HepG2 (cell line): ENCODE measurements at regions not wholly inside any gene's neighbourhood (a gene's known extent, or its start where the extent isn't known, plus 50 kb on each side); places are given as distances from the start of the nearest gene placed in this dataset.

ENCODE experiments used
- ATAC-seq: fragments of 200-7000 bp; cut with Tn5 transposase; 3 replicates; pipeline ENCODE4 v1.9.1; 2020; ENCODE audit warnings: mild to moderate bottlenecking, moderate library complexity
- BruUV-seq: library from RNA; stranded (reverse); fragments of 400-500 nt; replicated peaks from 2 replicates; lab custom pipeline; 2021; lab: Mats Ljungman, UMichigan
- CTCF ChIA-PET: fragments of 300-600 bp; formaldehyde crosslinking; extraction: SDS; loops from one replicate; lab custom pipeline; 2021; ENCODE audit warnings: low total read pairs, inconsistent platforms, low intra/inter-chr PET ratio; lab: Yijun Ruan, JAX
- POLR2A ChIA-PET: fragments of 350-600 bp; sonication (Branson Sonifier 250); formaldehyde crosslinking; loops from one replicate; lab custom pipeline; 2020; ENCODE audit warnings: antibody characterized with exemption, inconsistent platforms; lab: Yijun Ruan, JAX
- DNase-seq: peaks from one replicate; pipeline ENCODE4 v3.0.0-alpha.2; 2015; ENCODE audit warnings: low spot score
- FAIRE-seq: peaks from 3 replicates; lab custom pipeline; 2011; peaks lifted over from hg19 to GRCh38; lab: Jason Lieb, UNC
- H2AFZ ChIP-seq: one replicate; pipeline ENCODE4 v1.6.1; 2011; ENCODE audit warnings: low read length, inconsistent platforms
- H3K27ac ChIP-seq: fragments of 300-600 bp; 3 replicates; pipeline ENCODE4 v1.8.0; 2011; ENCODE audit warnings: mixed run types, mild to moderate bottlenecking, mixed read lengths, low read length, inconsistent platforms; ENCODE audit not compliant: insufficient read depth; ENCODE audit errors: extremely low read length
- H3K27me3 ChIP-seq, 2 experiments: fragments of 200-600 bp in 1 of 2; 2 replicates in 1 of 2; 3 replicates in 1 of 2; pipeline versions ENCODE4 v1.6.0 to v1.8.0; 2011; ENCODE audit warnings: low read length in 2 of 2, mild to moderate bottlenecking in 2 of 2, moderate library complexity in 2 of 2, inconsistent platforms in 1 of 2; ENCODE audit not compliant: insufficient read depth in 2 of 2, control insufficient read depth in 1 of 2
- H3K36me3 ChIP-seq, 2 experiments: fragments of 200-600 bp in 1 of 2; replicated peaks in 1 of 2; 2 replicates in 1 of 2; 3 replicates in 1 of 2; pipeline versions ENCODE4 v1.5.1 to v1.8.0; 2011; ENCODE audit warnings: low read length in 2 of 2, inconsistent platforms in 1 of 2; ENCODE audit not compliant: insufficient read depth in 2 of 2, control insufficient read depth in 1 of 2
- H3K4me1 ChIP-seq: 2 replicates; pipeline ENCODE4 v1.5.1; 2012; ENCODE audit warnings: low read length, inconsistent platforms; ENCODE audit not compliant: insufficient read depth
- H3K4me2 ChIP-seq: 2 replicates; pipeline ENCODE4 v1.6.0; 2011; ENCODE audit warnings: low read depth, low read length, inconsistent platforms
- H3K4me3 ChIP-seq, 3 experiments: fragments of 200-600 bp in 1 of 3; sonication (generic), shearing (Covaris generic) in 1 of 3; replicated peaks in 1 of 3; 2 replicates each; pipeline ENCODE4 v1.5.1; 2011 to 2016; ENCODE audit warnings: low read length in 3 of 3, inconsistent platforms in 2 of 3, low read depth in 2 of 3, mild to moderate bottlenecking in 2 of 3, control low read depth in 1 of 3, mixed read lengths in 1 of 3; ENCODE audit not compliant: insufficient read depth in 1 of 3
- H3K79me2 ChIP-seq: one replicate; pipeline ENCODE4 v1.6.1; 2011; ENCODE audit warnings: low read length, inconsistent platforms; ENCODE audit not compliant: insufficient read depth
- H3K9ac ChIP-seq: 2 replicates; pipeline ENCODE4 v1.6.0; 2011; ENCODE audit warnings: mild to moderate bottlenecking, low read depth, low read length, inconsistent platforms; ENCODE audit not compliant: insufficient read depth
- H3K9me3 ChIP-seq: 2 replicates; pipeline ENCODE4 v1.5.1; 2012; ENCODE audit warnings: mild to moderate bottlenecking, low read length
- H4K20me1 ChIP-seq: 2 replicates; pipeline ENCODE4 v1.6.0; 2011; ENCODE audit warnings: inconsistent platforms, mild to moderate bottlenecking, low read length, moderate library complexity; ENCODE audit not compliant: insufficient read depth
- FOXM1 ChIP-seq: sonication (generic); formaldehyde crosslinking; IDR thresholded peaks from 2 replicates; pipeline ENCODE4 v1.5.0; 2020; ENCODE audit warnings: missing genetic modification reagents
- FOXP4 ChIP-seq: sonication (generic); formaldehyde crosslinking; IDR thresholded peaks from 2 replicates; pipeline ENCODE4 v1.4.0; 2020; ENCODE audit warnings: missing genetic modification reagents
- HOXA7 ChIP-seq: sonication (generic); formaldehyde crosslinking; IDR thresholded peaks from 2 replicates; pipeline ENCODE4 v1.8.1; 2022; ENCODE audit warnings: mild to moderate bottlenecking, missing genetic modification reagents, moderate library complexity
- JARID2 ChIP-seq: sonication (generic); formaldehyde crosslinking; IDR thresholded peaks from 2 replicates; pipeline ENCODE4 v1.8.1; 2023; ENCODE audit warnings: missing genetic modification reagents, inconsistent platforms; ENCODE audit not compliant: insufficient replicate concordance
- MTF1 ChIP-seq: sonication (generic); formaldehyde crosslinking; IDR thresholded peaks from 2 replicates; pipeline ENCODE4 v1.5.0; 2020; ENCODE audit warnings: missing genetic modification reagents
- NR2F2 ChIP-seq: IDR thresholded peaks from 2 replicates; pipeline ENCODE4 v1.6.1; 2012; ENCODE audit warnings: low read depth, inconsistent platforms, borderline replicate concordance
- RCOR2 ChIP-seq: IDR thresholded peaks from 2 replicates; pipeline ENCODE4 v1.6.1; 2016; ENCODE audit warnings: missing biosample characterization, missing genetic modification reagents
- SMARCE1 ChIP-seq: fragments of 450-650 bp; IDR thresholded peaks from 2 replicates; pipeline ENCODE4 v1.6.1; 2017; ENCODE audit warnings: borderline replicate concordance
- SUZ12 ChIP-seq: fragments of 150-350 bp; IDR thresholded peaks from 2 replicates; pipeline ENCODE4 v1.6.1; 2014; ENCODE audit warnings: low read depth, low read length
- ZBTB7B ChIP-seq: sonication (generic); formaldehyde crosslinking; IDR thresholded peaks from 2 replicates; pipeline ENCODE4 v1.4.0; 2020; ENCODE audit warnings: missing genetic modification reagents
- ZMYM3 ChIP-seq: sonication (generic); formaldehyde crosslinking; IDR thresholded peaks from 2 replicates; pipeline ENCODE4 v1.5.1; 2020; ENCODE audit warnings: mild to moderate bottlenecking, missing genetic modification reagents
- ZNF143 ChIP-seq: sonication (generic); formaldehyde crosslinking; IDR thresholded peaks from 2 replicates; pipeline ENCODE4 v1.4.0; 2020; ENCODE audit warnings: missing genetic modification reagents
- ZNF30 ChIP-seq: sonication (generic); formaldehyde crosslinking; IDR thresholded peaks from 2 replicates; pipeline ENCODE4 v1.5.0; 2020; ENCODE audit warnings: mild to moderate bottlenecking, missing genetic modification reagents
- ZNF34 ChIP-seq: sonication (generic); formaldehyde crosslinking; IDR thresholded peaks from 2 replicates; pipeline ENCODE4 v1.4.0; 2020; ENCODE audit warnings: mild to moderate bottlenecking, missing genetic modification reagents, borderline replicate concordance
- ZZZ3 ChIP-seq: sonication (generic); formaldehyde crosslinking; IDR thresholded peaks from 2 replicates; pipeline ENCODE4 v1.4.0; 2020; ENCODE audit warnings: missing genetic modification reagents, mild to moderate bottlenecking, borderline replicate concordance
- WGBS: methylation state at CpG from one replicate; pipeline ENCODE4 v1.1.6; 2017; ENCODE audit warnings: low lambda C conversion rate; 5-methylcytosine and 5-hydroxymethylcytosine counted together
- in situ Hi-C: cut with HindIII; loops from 2 replicates; pipeline ENCODE4 v1.10.0; 2017; ENCODE audit warnings: low pct_unique_long_range_greater_than_20kb; ENCODE audit not compliant: extremely low pct_ligation_motif_present
- intact Hi-C: fragments of 100-400 bp; cut with micrococcal nuclease; formaldehyde crosslinking; loops from one replicate; pipeline ENCODE4 v1.10.0; 2022; ENCODE audit not compliant: unreplicated experiment

GRCh38 chr16:8088820-8089338, 501.4 kb downstream of the TMEM114 start:
- H3K9me3 ChIP-seq = no peaks in the 10 kb centered on the region; the same call in 1 of the 2 replicates
- no peak for FAIRE-seq
- H3K36me3 ChIP-seq = no peaks in the 10 kb centered on the region
- 0 out of 5 replicates have a peak, but pooled peaks cover 0 to 1% of the 10 kb centered on the region in 2 experiments for H3K27me3 ChIP-seq
- ChIA-PET POLR2A (no interaction called here), CTCF (no interaction called here)
- no peak overlapping the region for H2AFZ ChIP-seq
- no peak overlapping the region for H3K4me3 ChIP-seq
- intact Hi-C loops = no loop called here
- in situ Hi-C loops = no loop called here
- 1% methylated on average over 2 of the region's 2 CpGs for WGBS
- no peaks in the 10 kb centered on the region for H3K4me1 ChIP-seq
- H3K27ac ChIP-seq = no peak overlapping the region
- TF ChIP-seq NR2F2 = no peak
- no peak for TF ChIP-seq ZBTB7B (CRISPR knock-in tag)
- no peak for TF ChIP-seq SUZ12
- no peak overlapping the region for H3K4me2 ChIP-seq
- H3K9ac ChIP-seq = no peak overlapping the region
- no peak for DNase-seq
- H4K20me1 ChIP-seq = no peaks in the 10 kb centered on the region
- no peaks in the 10 kb centered on the region for H3K79me2 ChIP-seq
- BruUV-seq = no TSS peak
- no peak for ATAC-seq

- Histone ChIP-seq H3K27me3 (0 out of 5 replicates have a peak, but pooled peaks cover 0 to 1% of the 10 kb centered on the region in 2 experiments), H2AFZ (no peak overlapping the region), H3K36me3 (no peaks in the 10 kb centered on the region), H3K4me2 (no peak overlapping the region), H3K79me2 (no peaks in the 10 kb centered on the region), H3K27ac (no peak overlapping the region), H4K20me1 (no peaks in the 10 kb centered on the region), H3K9ac (no peak overlapping the region), H3K4me3 (no peak overlapping the region), H3K9me3 (no peaks in the 10 kb centered on the region; the same call in 1 of the 2 replicates), H3K4me1 (no peaks in the 10 kb centered on the region)
- DNase-seq (no peak), ATAC-seq (no peak), FAIRE-seq (no peak)
- ChIA-PET CTCF (no interaction called here), POLR2A (no interaction called here)
- intact Hi-C loops = no loop called here
- under 1% methylated on average over 5 of the region's 5 CpGs for WGBS
- in situ Hi-C loops = no loop called here
- BruUV-seq = no TSS peak
- no peak for TF ChIP-seq SMARCE1
- no peak for TF ChIP-seq JARID2
- TF ChIP-seq FOXP4 = no peak
- no peak for TF ChIP-seq ZZZ3 (CRISPR knock-in tag)
- TF ChIP-seq RCOR2 (CRISPR knock-in tag) = no peak
- TF ChIP-seq HOXA7 (CRISPR knock-in tag) = no peak
- no peak for TF ChIP-seq ZNF34 (CRISPR knock-in tag)
- no peak for TF ChIP-seq ZMYM3 (CRISPR knock-in tag)
- TF ChIP-seq MTF1 (CRISPR knock-in tag) = no peak
- no peak for TF ChIP-seq ZNF30 (CRISPR knock-in tag)
- no peak for TF ChIP-seq ZNF143 (CRISPR knock-in tag)
- TF ChIP-seq FOXM1 (CRISPR knock-in tag) = no peak
Observed at GRCh38 chr16:8087597-8088289, 502.6 kb downstream of the TMEM114 start.
